CD4-positive, alpha-beta memory T cell (primary cell): ENCODE measurements at regions not wholly inside any gene's neighbourhood (a gene's known extent, or its start where the extent isn't known, plus 50 kb on each side); places are given as distances from the start of the nearest gene placed in this dataset.
"Not testable (repeated sequence)": the region's sequence is repeated elsewhere in the genome, so short reads cannot be mapped to it uniquely, and the experiment has no call there.

Source experiments
- CTCF ChIA-PET: fragments of 350-600 bp; sonication (Branson Sonifier 250); formaldehyde crosslinking; loops from one replicate; lab custom pipeline; 2021; ENCODE audit warnings: inconsistent platforms; ENCODE audit not compliant: partially characterized antibody; lab: Charles Lee
- POLR2A ChIA-PET: fragments of 350-600 bp; sonication (Branson Sonifier 250); formaldehyde crosslinking; loops from one replicate; lab custom pipeline; 2021; ENCODE audit not compliant: partially characterized antibody; lab: Charles Lee
- DNase-seq, 5 donors: peaks; one replicate each; pipeline versions ENCODE4 v3.0.0 to v3.0.0-alpha.2; 2020 to 2022; ENCODE audit warnings: mixed read lengths in 1 of 5
- H3K27ac ChIP-seq: one replicate; pipeline ENCODE4 v1.7.0; 2013; ENCODE audit warnings: low read depth, low read length
- H3K27me3 ChIP-seq: 2 replicates; pipeline ENCODE4 v1.7.0; 2013; ENCODE audit warnings: mild to moderate bottlenecking, low read length, moderate library complexity; ENCODE audit not compliant: insufficient read depth
- H3K36me3 ChIP-seq: 2 replicates; pipeline ENCODE4 v1.7.0; 2013; ENCODE audit warnings: mild to moderate bottlenecking, low read length, moderate library complexity; ENCODE audit not compliant: insufficient read depth
- H3K4me1 ChIP-seq: 2 replicates; pipeline ENCODE4 v1.7.0; 2013; ENCODE audit warnings: mild to moderate bottlenecking, low read length, moderate library complexity; ENCODE audit not compliant: insufficient read depth
- H3K4me3 ChIP-seq, 2 donors: one replicate each; pipeline ENCODE4 v1.7.0; 2013; ENCODE audit warnings: low read length in 2 of 2, mild to moderate bottlenecking in 1 of 2
- H3K9me3 ChIP-seq, 2 donors: one replicate each; pipeline ENCODE4 v1.7.0; 2013; ENCODE audit warnings: low read length in 2 of 2, control low read depth in 1 of 2; ENCODE audit not compliant: control insufficient read depth in 1 of 2
- H3K27ac Mint-ChIP-seq, 7 donors: one replicate each; pipeline ENCODE4 v1.8.0; 2020 to 2021; ENCODE audit warnings: mixed read lengths in 7 of 7, mild to moderate bottlenecking in 6 of 7, inconsistent platforms in 3 of 7, moderate library complexity in 3 of 7
- H3K27me3 Mint-ChIP-seq, 2 donors: one replicate each; pipeline ENCODE4 v1.8.0; 2020 to 2021; ENCODE audit warnings: mixed read lengths in 2 of 2
- H3K36me3 Mint-ChIP-seq, 2 donors: one replicate each; pipeline ENCODE4 v1.8.0; 2020 to 2021; ENCODE audit warnings: mixed read lengths in 2 of 2, inconsistent platforms in 1 of 2, mild to moderate bottlenecking in 1 of 2
- H3K4me1 Mint-ChIP-seq, 4 donors: one replicate each; pipeline ENCODE4 v1.8.0; 2020 to 2021; ENCODE audit warnings: mixed read lengths in 4 of 4, mild to moderate bottlenecking in 1 of 4
- H3K4me3 Mint-ChIP-seq, 8 donors: one replicate each; pipeline ENCODE4 v1.8.0; 2020 to 2021; ENCODE audit warnings: mixed read lengths in 8 of 8, mild to moderate bottlenecking in 7 of 8, moderate library complexity in 6 of 8, inconsistent platforms in 3 of 8
- H3K9me3 Mint-ChIP-seq, 8 donors: one replicate each; pipeline ENCODE4 v1.8.0; 2020 to 2021; ENCODE audit warnings: mixed read lengths in 8 of 8, mild to moderate bottlenecking in 5 of 8, inconsistent platforms in 3 of 8, moderate library complexity in 1 of 8
- intact Hi-C: fragments of 100-400 bp; cut with micrococcal nuclease; formaldehyde crosslinking; loops from one replicate; pipeline ENCODE4 v1.15.1; 2023

DNA sequence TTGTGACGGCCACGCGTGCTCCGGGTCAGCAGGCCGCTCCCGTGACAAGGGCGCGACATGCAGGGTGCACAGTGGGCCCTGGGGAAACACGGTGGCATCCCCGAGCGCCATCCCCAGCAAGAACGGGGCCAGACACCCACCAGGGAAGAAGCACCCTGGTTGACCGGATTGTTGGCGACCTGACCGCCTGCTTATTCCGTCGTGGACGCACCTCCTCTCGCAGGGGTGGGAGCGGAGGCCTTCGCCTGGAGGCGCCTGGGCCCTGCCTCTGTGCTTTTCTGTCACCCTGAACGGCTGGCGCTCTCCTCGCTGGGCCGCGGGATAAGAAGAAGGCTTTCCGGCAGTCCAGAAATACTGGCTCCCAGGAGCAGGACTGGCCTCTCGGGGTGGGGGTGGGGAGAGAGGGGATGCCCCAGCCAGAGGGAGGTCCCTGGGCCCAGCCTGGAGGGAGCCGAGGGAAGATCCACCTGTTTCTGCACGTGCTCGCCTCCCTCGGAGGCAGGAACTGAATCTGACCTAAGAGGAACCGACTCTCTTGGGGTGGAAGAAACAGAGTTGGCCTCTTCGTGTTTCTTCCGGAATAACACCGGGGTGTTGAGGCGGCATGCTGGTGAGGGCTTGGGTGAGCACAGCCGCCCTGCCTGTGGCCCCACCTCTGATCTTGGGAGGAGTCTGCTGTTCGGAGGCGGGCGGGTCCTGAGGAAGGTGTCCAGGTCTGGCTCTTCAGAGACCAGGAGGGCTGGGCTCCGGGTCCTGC, 4394.2 kb upstream of the TPTE start:
- H3K27ac Mint-ChIP-seq, H3K4me1 ChIP-seq, H3K27ac ChIP-seq, CTCF ChIA-PET, H3K36me3 Mint-ChIP-seq, intact Hi-C loops, H3K4me3 ChIP-seq, H3K4me1 Mint-ChIP-seq, H3K27me3 Mint-ChIP-seq, H3K27me3 ChIP-seq, H3K9me3 Mint-ChIP-seq, H3K4me3 Mint-ChIP-seq, H3K9me3 ChIP-seq, POLR2A ChIA-PET, H3K36me3 ChIP-seq: not testable (repeated sequence)
- DNase-seq = peak in 1 of 5 donors; percentile 24

- H3K36me3 ChIP-seq, intact Hi-C loops, H3K4me1 ChIP-seq, H3K4me1 Mint-ChIP-seq, H3K27ac Mint-ChIP-seq, H3K36me3 Mint-ChIP-seq, H3K4me3 Mint-ChIP-seq, H3K27me3 Mint-ChIP-seq, CTCF ChIA-PET, H3K9me3 Mint-ChIP-seq, H3K4me3 ChIP-seq, H3K27me3 ChIP-seq, DNase-seq, POLR2A ChIA-PET, H3K9me3 ChIP-seq, H3K27ac ChIP-seq: not testable (repeated sequence)
Measured at GRCh38 chr21:6130734-6131133, 4390.6 kb upstream of the TPTE start.

DNA sequence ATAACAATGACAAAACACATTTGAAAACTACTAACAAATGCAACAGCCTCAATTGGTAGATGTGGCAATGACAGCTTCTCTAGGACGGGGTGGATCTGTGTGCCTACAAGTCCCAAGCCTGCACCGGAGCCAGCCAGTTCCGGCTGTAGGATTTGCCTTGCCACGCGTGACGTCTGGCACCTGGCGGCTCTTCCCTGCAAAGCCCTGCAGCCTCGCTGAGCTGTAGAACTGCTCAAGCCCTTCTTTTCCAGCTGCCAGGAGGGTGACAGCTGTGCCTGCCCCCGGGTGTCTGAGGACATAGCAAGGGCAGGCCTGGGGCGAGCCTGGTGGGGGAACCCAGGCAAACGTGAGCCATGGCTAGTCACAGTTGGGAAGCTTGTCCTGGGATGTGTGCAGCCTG, 4388.0 kb upstream of the TPTE start:
- H3K4me1 ChIP-seq, H3K4me3 ChIP-seq, H3K27me3 Mint-ChIP-seq, H3K27me3 ChIP-seq, H3K36me3 Mint-ChIP-seq, H3K36me3 ChIP-seq, intact Hi-C loops, H3K27ac ChIP-seq, POLR2A ChIA-PET, H3K27ac Mint-ChIP-seq, H3K4me1 Mint-ChIP-seq, CTCF ChIA-PET, DNase-seq, H3K9me3 ChIP-seq, H3K9me3 Mint-ChIP-seq, H3K4me3 Mint-ChIP-seq: not testable (repeated sequence)

DNA sequence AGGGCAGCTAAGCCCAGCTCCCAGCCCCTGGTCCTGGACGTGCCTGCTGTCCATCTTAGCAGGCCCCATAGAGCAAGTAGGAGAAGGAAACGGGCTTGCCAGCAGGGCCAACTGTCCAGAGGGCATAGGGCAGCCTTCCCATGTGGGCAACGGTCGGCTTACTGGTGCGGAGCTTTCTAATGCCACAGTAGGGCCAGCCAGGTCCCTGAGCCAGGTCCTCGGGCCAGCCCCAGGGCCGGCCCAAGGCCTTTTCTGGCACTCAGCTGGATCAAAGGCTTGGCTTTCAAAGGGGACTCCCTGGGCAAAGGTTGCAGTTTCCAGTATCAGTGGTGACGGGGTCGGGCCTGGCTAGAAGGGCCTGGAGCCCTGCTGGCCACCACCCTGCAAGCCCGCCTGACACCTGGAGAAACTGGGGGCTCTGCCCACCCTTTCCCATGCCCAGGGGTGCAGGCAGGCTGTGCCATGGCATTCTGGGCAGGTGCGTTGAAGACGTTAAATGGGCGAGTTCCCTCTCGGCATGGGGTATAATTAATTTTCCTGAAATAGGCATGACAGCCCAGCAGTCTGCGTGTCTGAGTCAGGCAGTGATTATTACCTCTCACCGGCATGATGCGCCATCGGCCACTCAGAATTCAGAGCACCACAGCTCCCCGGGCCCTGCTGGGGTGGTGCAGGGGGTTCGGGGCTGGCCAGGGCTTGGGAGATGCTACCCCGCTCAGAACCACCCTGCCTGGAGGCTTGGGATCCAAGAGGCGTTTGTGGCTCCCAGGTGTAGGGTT, 4387.3 kb upstream of the TPTE start:
- POLR2A ChIA-PET, H3K27ac ChIP-seq, H3K4me1 ChIP-seq, H3K27ac Mint-ChIP-seq, H3K27me3 ChIP-seq, H3K36me3 Mint-ChIP-seq, H3K27me3 Mint-ChIP-seq, H3K4me1 Mint-ChIP-seq, H3K4me3 ChIP-seq, H3K9me3 ChIP-seq, H3K36me3 ChIP-seq, intact Hi-C loops, H3K9me3 Mint-ChIP-seq, DNase-seq, CTCF ChIA-PET, H3K4me3 Mint-ChIP-seq: not testable (repeated sequence)

DNA sequence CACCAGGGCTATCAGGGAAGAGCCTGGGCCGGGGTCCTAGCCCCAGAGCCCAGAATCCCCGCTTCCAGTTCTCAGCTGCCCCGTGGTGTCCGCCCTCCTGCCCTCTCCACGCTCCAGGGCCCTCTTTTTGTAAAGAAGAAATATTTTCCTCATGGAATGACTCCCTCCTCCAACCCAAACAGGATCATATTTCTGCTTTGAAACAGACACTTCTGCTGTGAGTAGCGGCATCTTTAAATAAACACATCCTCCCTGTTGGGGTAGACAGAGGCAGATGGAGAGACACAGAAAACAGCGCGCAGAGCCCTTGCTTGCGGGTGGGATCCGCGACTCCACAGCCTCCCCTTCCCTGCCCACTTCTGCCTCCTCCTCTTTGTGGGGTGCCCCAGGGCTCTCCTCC, 4384.7 kb upstream of the TPTE start:
- H3K27me3 ChIP-seq, H3K4me1 ChIP-seq, H3K4me3 ChIP-seq, H3K27me3 Mint-ChIP-seq, H3K27ac Mint-ChIP-seq, CTCF ChIA-PET, H3K4me3 Mint-ChIP-seq, H3K4me1 Mint-ChIP-seq, H3K36me3 Mint-ChIP-seq, H3K9me3 Mint-ChIP-seq, H3K9me3 ChIP-seq, DNase-seq, POLR2A ChIA-PET, H3K36me3 ChIP-seq, H3K27ac ChIP-seq, intact Hi-C loops: not testable (repeated sequence)

- CTCF ChIA-PET, H3K27ac ChIP-seq, H3K4me1 ChIP-seq, H3K36me3 ChIP-seq, DNase-seq, intact Hi-C loops, H3K4me3 Mint-ChIP-seq, H3K36me3 Mint-ChIP-seq, H3K9me3 Mint-ChIP-seq, H3K9me3 ChIP-seq, H3K27me3 ChIP-seq, POLR2A ChIA-PET, H3K27ac Mint-ChIP-seq, H3K27me3 Mint-ChIP-seq, H3K4me1 Mint-ChIP-seq, H3K4me3 ChIP-seq: not testable (repeated sequence)
Measured at GRCh38 chr21:6138244-6139136, 4382.9 kb upstream of the TPTE start.

DNA sequence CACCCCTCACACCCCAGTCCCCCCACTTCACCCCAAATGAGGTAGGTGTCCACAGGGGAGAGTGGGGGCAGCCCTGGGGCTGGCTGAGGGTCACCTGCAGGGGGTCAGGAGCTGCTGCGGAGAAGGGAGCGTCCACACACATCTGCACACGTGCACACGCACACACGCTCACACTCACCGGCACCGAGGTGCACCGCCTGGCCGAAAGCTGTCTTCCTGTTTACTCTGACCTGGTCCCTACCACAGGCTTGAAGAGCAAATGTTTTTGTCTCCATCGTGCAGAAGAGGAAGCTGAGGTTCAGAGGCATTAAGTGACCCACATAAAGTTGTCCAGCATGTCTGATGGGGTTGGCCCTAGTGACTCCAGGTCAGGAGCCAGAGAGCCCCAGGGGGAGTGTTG, 4382.1 kb upstream of the TPTE start:
- H3K4me3 ChIP-seq, intact Hi-C loops, H3K4me1 Mint-ChIP-seq, H3K4me3 Mint-ChIP-seq, H3K36me3 Mint-ChIP-seq, H3K27ac ChIP-seq, H3K27ac Mint-ChIP-seq, H3K36me3 ChIP-seq, H3K27me3 ChIP-seq, H3K4me1 ChIP-seq, CTCF ChIA-PET, POLR2A ChIA-PET, H3K27me3 Mint-ChIP-seq, H3K9me3 Mint-ChIP-seq, H3K9me3 ChIP-seq, DNase-seq: not testable (repeated sequence)
